AG09309 (cell line): ENCODE measurements at regions not wholly inside any gene's neighbourhood (a gene's known extent, or its start where the extent isn't known, plus 50 kb on each side); places are given as distances from the start of the nearest gene placed in this dataset.

ENCODE experiments used
- DNase-seq: peaks from one replicate; pipeline ENCODE4 v3.0.0-alpha.2; 2010; ENCODE audit warnings: low read depth
- H3K4me3 ChIP-seq: 2 replicates; pipeline ENCODE4 v1.5.1; 2011; ENCODE audit warnings: mild to moderate bottlenecking, low read depth, low read length, moderate library complexity; ENCODE audit not compliant: control insufficient read depth
- CTCF ChIP-seq: IDR thresholded peaks from 2 replicates; pipeline ENCODE4 v1.5.1; 2011; ENCODE audit warnings: mild to moderate bottlenecking, low read depth, low read length, inconsistent platforms; ENCODE audit not compliant: insufficient read depth, control insufficient read depth; ENCODE audit errors: missing control alignments

DNA sequence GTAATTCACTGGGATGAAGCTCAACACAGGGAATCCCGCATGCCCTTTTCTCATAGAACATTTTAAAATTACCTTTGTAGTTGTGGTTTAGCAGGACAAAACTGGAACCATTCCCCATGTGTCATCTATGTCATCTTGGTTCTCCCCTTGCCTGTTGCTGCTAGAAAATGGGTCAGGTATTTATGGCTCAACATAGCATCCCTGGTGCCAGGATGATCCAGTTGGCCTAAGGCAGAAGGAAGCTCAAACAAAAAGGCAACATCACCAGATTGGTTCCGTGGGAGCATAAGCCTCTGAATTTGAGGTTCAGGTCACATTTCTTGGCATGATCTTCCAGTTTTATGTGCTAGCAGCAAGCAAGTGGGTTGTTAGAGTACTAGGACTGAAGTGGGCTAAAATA lies 552.6 kb upstream of the BOD1L1 start:
- no peak for DNase-seq
- no peak overlapping the region for H3K4me3 ChIP-seq
- TF ChIP-seq CTCF: no peak

- TF ChIP-seq CTCF: no peak
- no peak overlapping the region for H3K4me3 ChIP-seq
- no peak for DNase-seq
Measured at GRCh38 chr4:14180983-14181601, 553.6 kb upstream of the BOD1L1 start.

- H3K4me3 ChIP-seq: no peak overlapping the region
- DNase-seq: no peak
- no peak for TF ChIP-seq CTCF
Measured at GRCh38 chr4:14182148-14182547, 554.6 kb upstream of the BOD1L1 start.

- peak; percentile 50 for DNase-seq
- no peak for TF ChIP-seq CTCF
- no peak overlapping the region for H3K4me3 ChIP-seq
Measured at GRCh38 chr4:14184265-14184664, 556.7 kb upstream of the BOD1L1 start.

DNA sequence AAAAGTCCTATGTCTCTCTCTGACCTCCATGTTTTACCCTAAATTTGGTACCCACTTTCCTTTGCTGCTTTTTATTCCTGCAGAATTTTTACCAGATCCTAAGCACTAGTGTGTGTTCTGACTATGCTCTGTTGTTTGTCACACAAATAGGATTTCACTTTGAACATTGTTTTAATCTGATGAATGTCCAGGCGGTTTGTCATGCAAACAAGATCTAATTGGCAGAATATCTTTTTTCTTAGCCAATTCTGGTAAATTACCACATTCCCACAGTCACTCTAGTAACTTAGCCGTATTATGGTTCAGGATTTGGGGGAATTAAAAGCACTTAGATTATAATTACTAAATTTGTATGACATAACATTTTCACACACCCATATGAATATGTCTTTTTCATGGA lies 557.2 kb upstream of the BOD1L1 start:
- no peak for TF ChIP-seq CTCF
- DNase-seq: no peak
- no peak overlapping the region for H3K4me3 ChIP-seq

- no peak overlapping the region for H3K4me3 ChIP-seq
- no peak for TF ChIP-seq CTCF
- DNase-seq: no peak
Measured at GRCh38 chr4:14188214-14188613, 560.7 kb upstream of the BOD1L1 start.

DNA sequence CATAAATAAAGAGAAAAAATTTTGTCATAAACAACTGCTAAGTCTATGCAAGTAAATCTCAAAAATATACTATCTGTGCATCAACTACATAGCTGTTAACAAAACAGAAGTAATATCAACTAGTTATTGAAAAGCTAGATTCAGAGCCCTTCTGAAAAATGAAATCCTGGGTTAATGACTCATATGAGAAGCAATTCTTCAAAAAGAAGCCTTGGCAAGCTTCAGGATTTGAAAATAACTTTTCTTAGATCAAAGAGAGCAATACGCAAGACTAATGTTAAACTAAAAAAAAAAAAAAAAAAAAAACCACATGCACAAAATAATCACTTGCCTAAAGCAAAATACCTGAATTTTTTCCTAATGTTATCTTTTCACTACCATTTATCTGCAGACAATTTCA lies 566.1 kb upstream of the BOD1L1 start:
- H3K4me3 ChIP-seq: no peak overlapping the region
- TF ChIP-seq CTCF: no peak
- DNase-seq: no peak
